PC-9 (cell line): ENCODE measurements at regions not wholly inside any gene's neighbourhood (a gene's known extent, or its start where the extent isn't known, plus 50 kb on each side); places are given as distances from the start of the nearest gene placed in this dataset.

ENCODE experiments used
- BruUV-seq: library from RNA; stranded (reverse); fragments of 400-500 nt; replicated peaks from 2 replicates; lab custom pipeline; 2021; lab: Mats Ljungman, UMichigan
- CTCF ChIA-PET: fragments of 300-600 bp; sonication (Branson Sonifier 250); formaldehyde crosslinking; loops from one replicate; lab custom pipeline; 2022; ENCODE audit warnings: antibody characterized with exemption; lab: Charles Lee
- POLR2A ChIA-PET: fragments of 300-600 bp; sonication (Branson Sonifier 250); formaldehyde crosslinking; loops from one replicate; lab custom pipeline; 2022; ENCODE audit warnings: antibody characterized with exemption; ENCODE audit not compliant: unreplicated experiment; lab: Charles Lee
- DNase-seq, 2 experiments: peaks; one replicate each; pipeline versions ENCODE4 v3.0.0 to v3.0.0-alpha.2; 2015 to 2022; ENCODE audit warnings: mixed read lengths in 1 of 2
- H2AFZ ChIP-seq: fragments of 200-600 bp; sonication (generic); 2 replicates; pipeline ENCODE4 v1.8.1; 2017; ENCODE audit warnings: antibody characterized with exemption
- H3F3A ChIP-seq: fragments of 200-600 bp; sonication (generic); 2 replicates; pipeline ENCODE4 v1.8.1; 2017; ENCODE audit warnings: antibody characterized with exemption, mild to moderate bottlenecking, low read depth; ENCODE audit not compliant: insufficient read depth
- H3K27ac ChIP-seq: fragments of 200-600 bp; sonication (generic); 2 replicates; pipeline ENCODE4 v1.6.1; 2016; ENCODE audit warnings: mixed run types
- H3K27me3 ChIP-seq: fragments of 200-600 bp; sonication (generic); 2 replicates; pipeline ENCODE4 v1.6.1; 2016; ENCODE audit warnings: low read depth, mixed run types; ENCODE audit not compliant: insufficient read depth
- H3K36me3 ChIP-seq: fragments of 200-600 bp; sonication (generic); 2 replicates; pipeline ENCODE4 v1.6.1; 2016; ENCODE audit warnings: low read depth, mixed run types
- H3K4me1 ChIP-seq: fragments of 200-600 bp; sonication (generic); replicated peaks from 2 replicates; pipeline ENCODE4 v1.6.1; 2016; ENCODE audit warnings: mixed run types; ENCODE audit not compliant: insufficient read depth
- H3K4me2 ChIP-seq: fragments of 200-600 bp; sonication (generic); 2 replicates; pipeline ENCODE4 v1.6.1; 2017; ENCODE audit warnings: mixed run types
- H3K4me3 ChIP-seq: fragments of 200-600 bp; sonication (generic); 2 replicates; pipeline ENCODE4 v1.6.1; 2016; ENCODE audit warnings: mixed run types
- H3K79me2 ChIP-seq: fragments of 200-600 bp; sonication (generic); 2 replicates; pipeline ENCODE4 v1.6.1; 2017; ENCODE audit warnings: low read depth, mixed run types
- H3K9me2 ChIP-seq: fragments of 200-600 bp; sonication (generic); 2 replicates; pipeline ENCODE4 v1.8.1; 2017; ENCODE audit warnings: mild to moderate bottlenecking; ENCODE audit not compliant: insufficient read depth
- H3K9me3 ChIP-seq: fragments of 200-600 bp; sonication (generic); 2 replicates; pipeline ENCODE4 v1.8.1; 2016; ENCODE audit warnings: low read depth; ENCODE audit not compliant: insufficient read depth
- H4K20me1 ChIP-seq: fragments of 200-600 bp; sonication (generic); 2 replicates; pipeline ENCODE4 v1.8.1; 2017; ENCODE audit not compliant: insufficient read depth
- CTCF ChIP-seq: fragments of 200-600 bp; sonication (generic); conservative IDR thresholded peaks from 2 replicates; pipeline ENCODE4 v1.6.1; 2017; ENCODE audit warnings: mixed run types, antibody characterized with exemption, mild to moderate bottlenecking, moderate library complexity
- EZH2 ChIP-seq: fragments of 200-600 bp; sonication (generic); IDR thresholded peaks from 2 replicates; pipeline ENCODE4 v1.8.0; 2017; ENCODE audit warnings: antibody characterized with exemption, low read depth
- intact Hi-C: fragments of 100-400 bp; cut with micrococcal nuclease; formaldehyde crosslinking; loops from one replicate; pipeline ENCODE4 v1.10.0; 2022; ENCODE audit not compliant: unreplicated experiment

- Histone ChIP-seq H3K9me2 (no peaks in the 10 kb centered on the region), H2AFZ (no peak overlapping the region), H3K4me3 (no peak overlapping the region), H3K9me3 (no peaks in the 10 kb centered on the region), H3K79me2 (no peaks in the 10 kb centered on the region), H3K36me3 (no peaks in the 10 kb centered on the region), H3K27me3 (no peaks in the 10 kb centered on the region), H3F3A (peaks cover 5% of the 10 kb centered on the region; the same call in 1 of the 2 replicates), H3K4me1 (peaks cover 20% of the 10 kb centered on the region), H3K4me2 (no peak overlapping the region), H3K27ac (no peak overlapping the region), H4K20me1 (no peaks in the 10 kb centered on the region)
- no peak for DNase-seq
- POLR2A ChIA-PET = no interaction called here
- TF ChIP-seq EZH2 = no peak
- TF ChIP-seq CTCF = no peak
- intact Hi-C loops = loop anchor here (5.0 kb wide), 2 partner anchors 164 to 341 kb away; partner anchors contain the start of gene ABHD5
- no TSS peak for BruUV-seq
- CTCF ChIA-PET = no interaction called here
Measured at GRCh38 chr3:43856761-43857160, 166.0 kb downstream of the ABHD5 start.

GRCh38 chr3:43857361-43858293, 166.9 kb downstream of the ABHD5 start:
- H2AFZ ChIP-seq = no peak overlapping the region
- no peak for TF ChIP-seq CTCF
- TF ChIP-seq EZH2 = no peak
- no peak overlapping the region for H3K27ac ChIP-seq
- POLR2A ChIA-PET = interaction anchor here (0.6 kb wide), 1 partner anchor 14 kb away, joined by 3 read pairs; no protein-coding TSS in a partner anchor
- CTCF ChIA-PET = no interaction called here
- no TSS peak for BruUV-seq
- peaks cover 11% of the 10 kb centered on the region; the same call in 1 of the 2 replicates for H3K4me1 ChIP-seq
- no peaks in the 10 kb centered on the region for H4K20me1 ChIP-seq
- intact Hi-C loops = loop anchor here (5.0 kb wide), 2 partner anchors 165 to 340 kb away; partner anchors contain the start of gene ABHD5
- H3K27me3 ChIP-seq = no peaks in the 10 kb centered on the region
- H3K9me3 ChIP-seq = no peaks in the 10 kb centered on the region
- no peaks in the 10 kb centered on the region for H3F3A ChIP-seq
- no peak overlapping the region for H3K4me2 ChIP-seq
- no peaks in the 10 kb centered on the region for H3K9me2 ChIP-seq
- no peaks in the 10 kb centered on the region for H3K36me3 ChIP-seq
- H3K79me2 ChIP-seq = no peaks in the 10 kb centered on the region
- H3K4me3 ChIP-seq = no peak overlapping the region
- no peak for DNase-seq

- no peaks in the 10 kb centered on the region for H3F3A ChIP-seq
- ChIA-PET POLR2A (interaction anchor here (0.6 kb wide), 1 partner anchor 13 kb away, joined by 3 read pairs; no protein-coding TSS in a partner anchor), CTCF (no interaction called here)
- H3K4me1 ChIP-seq = 0 out of 2 replicates have a peak, but pooled peaks cover 5% of the 10 kb centered on the region
- no peaks in the 10 kb centered on the region for H3K36me3 ChIP-seq
- no peak for DNase-seq
- TF ChIP-seq EZH2 (no peak), CTCF (no peak)
- no peaks in the 10 kb centered on the region for H3K27me3 ChIP-seq
- H3K4me3 ChIP-seq = no peak overlapping the region
- H3K9me2 ChIP-seq = no peaks in the 10 kb centered on the region
- H3K79me2 ChIP-seq = no peaks in the 10 kb centered on the region
- H3K4me2 ChIP-seq = no peak overlapping the region
- intact Hi-C loops = loop anchor here (5.0 kb wide), 2 partner anchors 166 to 339 kb away; partner anchors contain the start of gene ABHD5
- no peaks in the 10 kb centered on the region for H4K20me1 ChIP-seq
- BruUV-seq = no TSS peak
- H3K27ac ChIP-seq = no peak overlapping the region
- H2AFZ ChIP-seq = no peak overlapping the region
- H3K9me3 ChIP-seq = no peaks in the 10 kb centered on the region
Measured at GRCh38 chr3:43858294-43858701, 167.6 kb downstream of the ABHD5 start.
